ENCODE measurements at regions not wholly inside any gene's neighbourhood (a gene's known extent, or its start where the extent isn't known, plus 50 kb on each side); places are given as distances from the start of the nearest gene placed in this dataset.
"Not testable (repeated sequence)": the region's sequence is repeated elsewhere in the genome, so short reads cannot be mapped to it uniquely, and the experiment has no call there.

GRCh38 chr5:112036206-112036605 is 279.2 kb upstream of the NREP start:
- DNase-seq (ENCODE audit: low read depth, low spot score): no peak
- no peak overlapping the region for H3K27ac ChIP-seq (ENCODE audit: low read length)
- in situ Hi-C loops (cut with HindIII; ENCODE audit: low pct_unique_long_range_greater_than_20kb, low sequenced_read_pairs) (no loop called here), intact Hi-C loops (cut with micrococcal nuclease; ENCODE audit: unreplicated experiment) (no loop called here)
- no peaks in the 10 kb centered on the region for H3K9me3 ChIP-seq (ENCODE audit: control insufficient read depth, insufficient read depth, low read depth, low read length)
- ChIA-PET POLR2A (no interaction called here), CTCF (no interaction called here)
- BruUV-seq (replicated peaks): no TSS peak
- no peaks in the 10 kb centered on the region for H3K27me3 ChIP-seq (ENCODE audit: control insufficient read depth, insufficient read depth, low read length)
- no peak overlapping the region for H3K4me3 ChIP-seq (ENCODE audit: low read depth in 2 of 2, low read length in 2 of 2)
- ATAC-seq: no peak
- TF ChIP-seq POLR2AphosphoS5 (IDR thresholded peaks at IDR 0.05; ENCODE audit: low read depth, low read length): no peak
- no peak for TF ChIP-seq REST (IDR thresholded peaks at IDR 0.05; ENCODE audit: insufficient read depth in 1 of 2, low read depth in 2 of 2, low read length in 1 of 2)
- no peak for TF ChIP-seq TCF7L2 (IDR thresholded peaks at IDR 0.05; ENCODE audit: low read depth, low read length)
- no peak for TF ChIP-seq SIN3A (IDR thresholded peaks at IDR 0.05; ENCODE audit: borderline replicate concordance, insufficient read depth, low read depth, low read length)
- TF ChIP-seq CTCF (IDR thresholded peaks at IDR 0.05): no peak
- H3K36me3 ChIP-seq (ENCODE audit: control insufficient read depth, insufficient read depth, low read length): no peaks in the 10 kb centered on the region
- H3K4me1 ChIP-seq (ENCODE audit: control insufficient read depth, insufficient read depth, low read length): no peaks in the 10 kb centered on the region

GRCh38 chr5:112034421-112034979 is 277.5 kb upstream of the NREP start:
- BruUV-seq (replicated peaks): no TSS peak
- in situ Hi-C loops (cut with HindIII; ENCODE audit: low pct_unique_long_range_greater_than_20kb, low sequenced_read_pairs) (no loop called here), intact Hi-C loops (cut with micrococcal nuclease; ENCODE audit: unreplicated experiment) (no loop called here)
- no peak overlapping the region for H3K4me3 ChIP-seq (ENCODE audit: low read depth in 2 of 2, low read length in 2 of 2)
- no peaks in the 10 kb centered on the region for H3K4me1 ChIP-seq (ENCODE audit: control insufficient read depth, insufficient read depth, low read length)
- POLR2A ChIA-PET: no interaction called here
- H3K9me3 ChIP-seq (ENCODE audit: control insufficient read depth, insufficient read depth, low read depth, low read length): no peaks in the 10 kb centered on the region
- H3K36me3 ChIP-seq (ENCODE audit: control insufficient read depth, insufficient read depth, low read length): no peaks in the 10 kb centered on the region
- ATAC-seq (no peak), DNase-seq (ENCODE audit: low read depth, low spot score) (no peak)
- TF ChIP-seq TCF7L2 (IDR thresholded peaks at IDR 0.05; ENCODE audit: low read depth, low read length): no peak
- TF ChIP-seq REST (IDR thresholded peaks at IDR 0.05; ENCODE audit: insufficient read depth in 1 of 2, low read depth in 2 of 2, low read length in 1 of 2): no peak
- no peak for TF ChIP-seq CTCF (IDR thresholded peaks at IDR 0.05)
- no peak for TF ChIP-seq SIN3A (IDR thresholded peaks at IDR 0.05; ENCODE audit: borderline replicate concordance, insufficient read depth, low read depth, low read length)
- TF ChIP-seq POLR2AphosphoS5 (IDR thresholded peaks at IDR 0.05; ENCODE audit: low read depth, low read length): no peak
- no peaks in the 10 kb centered on the region for H3K27me3 ChIP-seq (ENCODE audit: control insufficient read depth, insufficient read depth, low read length)
- H3K27ac ChIP-seq (ENCODE audit: low read length): no peak overlapping the region
- CTCF ChIA-PET: no interaction called here

GRCh38 chr5:112026879-112027278 is 269.9 kb upstream of the NREP start:
- H3K27me3 ChIP-seq (ENCODE audit: control insufficient read depth, insufficient read depth, low read length); CTCF ChIA-PET; BruUV-seq (replicated peaks); POLR2A ChIA-PET; H3K9me3 ChIP-seq (ENCODE audit: control insufficient read depth, insufficient read depth, low read depth, low read length); H3K36me3 ChIP-seq (ENCODE audit: control insufficient read depth, insufficient read depth, low read length); H3K4me3 ChIP-seq (ENCODE audit: low read depth in 2 of 2, low read length in 2 of 2); H3K4me1 ChIP-seq (ENCODE audit: control insufficient read depth, insufficient read depth, low read length); ATAC-seq; intact Hi-C loops (cut with micrococcal nuclease; ENCODE audit: unreplicated experiment); DNase-seq (ENCODE audit: low read depth, low spot score); in situ Hi-C loops (cut with HindIII; ENCODE audit: low pct_unique_long_range_greater_than_20kb, low sequenced_read_pairs); H3K27ac ChIP-seq (ENCODE audit: low read length): not testable (repeated sequence)

All from Panc1 (cell line).